SK-N-SH (cell line): ENCODE measurements at regions not wholly inside any gene's neighbourhood (a gene's known extent, or its start where the extent isn't known, plus 50 kb on each side); places are given as distances from the start of the nearest gene placed in this dataset.
A peak's percentile ranks its signal among the peaks of the same experiment; 100 is the strongest.

Experiments
- CTCF ChIA-PET: fragments of 300-600, 350-600 bp; formaldehyde crosslinking; extraction: SDS; loops from one replicate; lab custom pipeline; 2021; lab: Yijun Ruan, JAX
- POLR2A ChIA-PET: fragments of 350-600 bp; sonication (Branson Sonifier 250); formaldehyde crosslinking; extraction: SDS; loops from one replicate; lab custom pipeline; 2020; ENCODE audit warnings: antibody characterized with exemption, inconsistent platforms; lab: Yijun Ruan, JAX
- DNase-seq: peaks from one replicate; pipeline ENCODE4 v3.0.0; 2012
- H2AFZ ChIP-seq: fragments of 200-600 bp; sonication (generic); 2 replicates; pipeline ENCODE4 v1.8.1; 2016; ENCODE audit warnings: antibody characterized with exemption, mild to moderate bottlenecking, low read depth
- H3F3A ChIP-seq: fragments of 200-600 bp; sonication (generic); replicated peaks from 2 replicates; pipeline ENCODE3; 2016; ENCODE audit warnings: antibody characterized with exemption, mild to moderate bottlenecking; ENCODE audit not compliant: insufficient read depth
- H3K27ac ChIP-seq, 2 experiments: fragments of 200-500 bp in 1 of 2; fragments of 200-600 bp in 1 of 2; sonication (Bioruptor generic) in 1 of 2; sonication (generic), shearing (Covaris generic) in 1 of 2; 2 replicates each; pipeline versions ENCODE4 v1.5.1 to v1.6.1; 2014 to 2016; ENCODE audit warnings: low read depth in 2 of 2, inconsistent platforms in 1 of 2, low read length in 1 of 2, mild to moderate bottlenecking in 1 of 2, mixed read lengths in 1 of 2
- H3K27me3 ChIP-seq: fragments of 200-600 bp; sonication (generic), shearing (Covaris generic); 2 replicates; pipeline ENCODE4 v1.6.1; 2016; ENCODE audit warnings: mixed run types; ENCODE audit not compliant: insufficient read depth
- H3K36me3 ChIP-seq, 2 experiments: fragments of 200-500 bp in 1 of 2; fragments of 200-600 bp in 1 of 2; sonication (Bioruptor generic) in 1 of 2; sonication (generic) in 1 of 2; replicated peaks in 1 of 2; 2 replicates each; pipeline versions ENCODE3 to v1.5.1; 2014 to 2016; ENCODE audit warnings: low read length in 1 of 2, mild to moderate bottlenecking in 1 of 2; ENCODE audit not compliant: insufficient read depth in 2 of 2, control insufficient read depth in 1 of 2
- H3K4me1 ChIP-seq, 2 experiments: fragments of 200-500 bp in 1 of 2; fragments of 200-600 bp in 1 of 2; sonication (Bioruptor generic) in 1 of 2; sonication (generic), shearing (Covaris generic) in 1 of 2; 2 replicates each; pipeline versions ENCODE4 v1.5.1 to v1.6.1; 2014 to 2016; ENCODE audit warnings: low read depth in 1 of 2, low read length in 1 of 2, mixed run types in 1 of 2; ENCODE audit not compliant: insufficient read depth in 2 of 2, control insufficient read depth in 1 of 2
- H3K4me2 ChIP-seq: fragments of 200-600 bp; sonication (generic), shearing (Covaris generic); 2 replicates; pipeline ENCODE4 v1.6.1; 2017; ENCODE audit warnings: mixed run types
- H3K4me3 ChIP-seq, 2 experiments: fragments of 200-500 bp in 1 of 2; fragments of 200-600 bp in 1 of 2; sonication (Bioruptor generic) in 1 of 2; sonication (generic), shearing (Covaris generic) in 1 of 2; 2 replicates each; pipeline versions ENCODE4 v1.5.1 to v1.8.1; 2014 to 2016; ENCODE audit warnings: low read depth in 2 of 2, inconsistent platforms in 1 of 2, low read length in 1 of 2, mild to moderate bottlenecking in 1 of 2, mixed read lengths in 1 of 2, moderate library complexity in 1 of 2
- H3K79me2 ChIP-seq: fragments of 200-600 bp; sonication (generic); 2 replicates; pipeline ENCODE4 v1.8.1; 2017; ENCODE audit warnings: mild to moderate bottlenecking; ENCODE audit not compliant: insufficient read depth
- H3K9ac ChIP-seq: fragments of 200-600 bp; sonication (generic); 2 replicates; pipeline ENCODE4 v1.6.1; 2017; ENCODE audit warnings: mixed run types
- H3K9me2 ChIP-seq: fragments of 200-600 bp; sonication (generic); 2 replicates; pipeline ENCODE4 v1.6.1; 2017; ENCODE audit warnings: mixed run types
- H3K9me3 ChIP-seq: fragments of 200-600 bp; sonication (generic); 2 replicates; pipeline ENCODE4 v1.6.1; 2017; ENCODE audit warnings: mixed run types, mild to moderate bottlenecking, moderate library complexity
- H4K20me1 ChIP-seq: fragments of 200-600 bp; sonication (generic); 2 replicates; pipeline ENCODE4 v1.6.1; 2017; ENCODE audit warnings: mild to moderate bottlenecking, mixed run types; ENCODE audit not compliant: insufficient read depth
- FOSL2 ChIP-seq: IDR thresholded peaks from 2 replicates; pipeline ENCODE4 v1.4.0; 2012; ENCODE audit warnings: low read depth, mild to moderate bottlenecking, moderate library complexity, borderline replicate concordance
- FOXJ3 ChIP-seq: sonication (generic); formaldehyde crosslinking; IDR thresholded peaks from 2 replicates; pipeline ENCODE4 v1.5.1; 2020; ENCODE audit warnings: mild to moderate bottlenecking, missing genetic modification reagents
- GATA2 ChIP-seq: sonication (generic); formaldehyde crosslinking; IDR thresholded peaks from 2 replicates; pipeline ENCODE4 v1.5.0; 2020; ENCODE audit warnings: mild to moderate bottlenecking, missing genetic modification reagents
- JUND ChIP-seq: IDR thresholded peaks from 2 replicates; pipeline ENCODE4 v1.4.0; 2012
- MAX ChIP-seq: IDR thresholded peaks from 2 replicates; pipeline ENCODE4 v1.4.0; 2012; ENCODE audit warnings: low read depth
- MEF2A ChIP-seq: IDR thresholded peaks from 2 replicates; pipeline ENCODE4 v1.4.0; 2012; ENCODE audit warnings: low read depth, borderline replicate concordance
- TAF1 ChIP-seq: IDR thresholded peaks from 2 replicates; pipeline ENCODE4 v1.6.1; 2012; ENCODE audit warnings: low read depth, mild to moderate bottlenecking, low read length, moderate library complexity, borderline replicate concordance
- TCF12 ChIP-seq: IDR thresholded peaks from 2 replicates; pipeline ENCODE4 v1.4.0; 2012
- WGBS: methylation state at CpG from one replicate; pipeline ENCODE4 v1.1.6; 2017; ENCODE audit warnings: low lambda C conversion rate; 5-methylcytosine and 5-hydroxymethylcytosine counted together
- TF ChIP-seq, protein P1 (sequence below): IDR thresholded peaks from 2 replicates; pipeline ENCODE4 v1.4.0; 2012; ENCODE audit warnings: low read depth, borderline replicate concordance
- TF ChIP-seq, protein P2 (sequence below): IDR thresholded peaks from 2 replicates; pipeline ENCODE4; 2012

DNA sequence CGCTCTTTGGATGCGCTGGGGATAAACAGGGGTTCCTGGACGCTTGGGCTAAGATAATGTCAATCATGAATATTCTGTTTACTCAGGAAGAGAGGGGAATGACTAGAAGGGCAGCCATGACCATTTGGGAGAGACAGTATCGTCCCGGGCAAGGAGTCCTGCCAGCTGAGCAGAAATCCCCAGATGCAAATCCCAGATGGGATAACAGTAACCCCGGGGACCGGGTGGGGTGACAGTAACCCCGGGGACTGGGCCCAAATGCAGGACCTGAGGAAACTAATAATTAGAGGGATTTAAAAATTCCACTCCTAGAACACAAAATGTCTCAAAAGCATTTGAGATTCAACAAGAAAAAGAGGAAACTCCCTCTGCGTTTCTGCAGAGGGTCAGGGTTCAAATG lies 189.0 kb upstream of the PPP1R26 start (continued):
- TF ChIP-seq TAF1 (no peak), TCF12 (no peak), FOXJ3 (CRISPR knock-in tag) (no peak)

DNA sequence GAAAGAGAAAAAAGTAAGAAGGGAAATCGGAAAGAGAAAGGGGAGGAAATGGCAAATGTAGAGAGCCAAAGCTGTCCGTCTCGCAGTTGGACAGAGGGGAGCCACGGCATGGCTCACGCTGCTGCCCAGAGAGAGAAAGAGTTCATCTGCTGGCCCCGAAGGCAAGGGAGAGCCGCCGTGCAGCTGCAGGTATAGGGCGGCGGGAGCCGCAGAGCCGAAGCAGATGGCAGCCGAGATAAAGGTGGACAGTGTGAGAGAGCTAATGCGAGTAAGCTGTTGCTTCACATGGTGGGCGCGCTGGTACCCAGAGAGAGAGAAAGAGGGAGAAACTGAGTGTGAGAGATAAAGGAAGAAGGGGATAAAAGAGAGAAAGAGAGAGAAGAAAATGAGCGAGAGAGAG lies 188.4 kb upstream of the PPP1R26 start:
- Histone ChIP-seq H3K79me2 (no peaks in the 10 kb centered on the region), H3K4me2 (no peak overlapping the region), H3K27me3 (no peaks in the 10 kb centered on the region), H3K9me3 (no peaks in the 10 kb centered on the region), H3F3A (no peaks in the 10 kb centered on the region), H4K20me1 (no peaks in the 10 kb centered on the region), H2AFZ (no peak overlapping the region), H3K4me3 (no peak overlapping the region), H3K9me2 (no peaks in the 10 kb centered on the region), H3K27ac (no peak overlapping the region), H3K36me3 (no peaks in the 10 kb centered on the region), H3K9ac (no peak overlapping the region), H3K4me1 (peaks cover 0 to 10% of the 10 kb centered on the region in 2 experiments; a peak in 2 of 4 replicates)
- ChIA-PET CTCF (interaction anchor here (0.6 to 1.3 kb wide), 4 partner anchors 10 to 283 kb away, joined by 3 to 4 read pairs (median 3); no protein-coding TSS in a partner anchor), POLR2A (interaction anchor here (1.0 kb wide), 1 partner anchor 9 kb away, joined by 3 read pairs; no protein-coding TSS in a partner anchor)
- TF ChIP-seq FOSL2: no peak
- TF ChIP-seq GATA2 (CRISPR knock-in tag): peak; percentile 95
- DNase-seq: peak; percentile 56
- 35% methylated on average over 17 of the region's 17 CpGs for WGBS

- H4K20me1 ChIP-seq: no peaks in the 10 kb centered on the region
- H3K4me3 ChIP-seq: no peak overlapping the region
- ChIA-PET POLR2A (no interaction called here), CTCF (interaction anchor here (1.2 kb wide), 2 partner anchors 16 to 36 kb away, joined by 3 to 5 read pairs; no protein-coding TSS in a partner anchor)
- peaks cover 0 to 25% of the 10 kb centered on the region in 2 experiments; a peak in 2 of 4 replicates for H3K4me1 ChIP-seq
- H3K79me2 ChIP-seq: no peaks in the 10 kb centered on the region
- no peaks in the 10 kb centered on the region for H3F3A ChIP-seq
- no peak for TF ChIP-seq MEF2A
- TF ChIP-seq MAX: no peak
- no peak for TF ChIP-seq JUND
- TF ChIP-seq, protein P1, sequence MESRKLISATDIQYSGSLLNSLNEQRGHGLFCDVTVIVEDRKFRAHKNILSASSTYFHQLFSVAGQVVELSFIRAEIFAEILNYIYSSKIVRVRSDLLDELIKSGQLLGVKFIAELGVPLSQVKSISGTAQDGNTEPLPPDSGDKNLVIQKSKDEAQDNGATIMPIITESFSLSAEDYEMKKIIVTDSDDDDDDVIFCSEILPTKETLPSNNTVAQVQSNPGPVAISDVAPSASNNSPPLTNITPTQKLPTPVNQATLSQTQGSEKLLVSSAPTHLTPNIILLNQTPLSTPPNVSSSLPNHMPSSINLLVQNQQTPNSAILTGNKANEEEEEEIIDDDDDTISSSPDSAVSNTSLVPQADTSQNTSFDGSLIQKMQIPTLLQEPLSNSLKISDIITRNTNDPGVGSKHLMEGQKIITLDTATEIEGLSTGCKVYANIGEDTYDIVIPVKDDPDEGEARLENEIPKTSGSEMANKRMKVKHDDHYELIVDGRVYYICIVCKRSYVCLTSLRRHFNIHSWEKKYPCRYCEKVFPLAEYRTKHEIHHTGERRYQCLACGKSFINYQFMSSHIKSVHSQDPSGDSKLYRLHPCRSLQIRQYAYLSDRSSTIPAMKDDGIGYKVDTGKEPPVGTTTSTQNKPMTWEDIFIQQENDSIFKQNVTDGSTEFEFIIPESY: no peak
- TF ChIP-seq, protein P2, sequence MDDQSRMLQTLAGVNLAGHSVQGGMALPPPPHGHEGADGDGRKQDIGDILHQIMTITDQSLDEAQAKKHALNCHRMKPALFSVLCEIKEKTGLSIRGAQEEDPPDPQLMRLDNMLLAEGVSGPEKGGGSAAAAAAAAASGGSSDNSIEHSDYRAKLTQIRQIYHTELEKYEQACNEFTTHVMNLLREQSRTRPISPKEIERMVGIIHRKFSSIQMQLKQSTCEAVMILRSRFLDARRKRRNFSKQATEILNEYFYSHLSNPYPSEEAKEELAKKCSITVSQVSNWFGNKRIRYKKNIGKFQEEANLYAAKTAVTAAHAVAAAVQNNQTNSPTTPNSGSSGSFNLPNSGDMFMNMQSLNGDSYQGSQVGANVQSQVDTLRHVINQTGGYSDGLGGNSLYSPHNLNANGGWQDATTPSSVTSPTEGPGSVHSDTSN: no peak
- no peak overlapping the region for H3K27ac ChIP-seq
- H2AFZ ChIP-seq: no peak overlapping the region
- no peak overlapping the region for H3K9ac ChIP-seq
- H3K36me3 ChIP-seq: no peaks in the 10 kb centered on the region
- no peak overlapping the region for H3K4me2 ChIP-seq
- no peaks in the 10 kb centered on the region for H3K27me3 ChIP-seq
- WGBS: 57% methylated on average over 10 of the region's 11 CpGs
- DNase-seq: no peak
- H3K9me3 ChIP-seq: no peaks in the 10 kb centered on the region
- H3K9me2 ChIP-seq: no peaks in the 10 kb centered on the region
Measured at GRCh38 chr9:135294836-135295235, 184.7 kb upstream of the PPP1R26 start.
